WERI-Rb-1 (cell line): ENCODE measurements at regions not wholly inside any gene's neighbourhood (a gene's known extent, or its start where the extent isn't known, plus 50 kb on each side); places are given as distances from the start of the nearest gene placed in this dataset.

Experiments
- DNase-seq: peaks from one replicate; pipeline ENCODE4 v3.0.0-alpha.2; 2020
- H3K27ac ChIP-seq: fragments of 250-450 bp; sonication (Bioruptor Pico); 2 replicates; pipeline ENCODE4 v1.5.1; 2020; ENCODE audit warnings: mild to moderate bottlenecking, moderate library complexity
- H3K27me3 ChIP-seq: fragments of 250-450 bp; sonication (Bioruptor Pico); 2 replicates; pipeline ENCODE4 v1.5.1; 2021; ENCODE audit warnings: mild to moderate bottlenecking, low read depth, moderate library complexity; ENCODE audit not compliant: insufficient read depth, severe bottlenecking
- H3K36me3 ChIP-seq: fragments of 250-450 bp; sonication (Bioruptor Pico); 2 replicates; pipeline ENCODE4 v1.5.1; 2020; ENCODE audit warnings: mild to moderate bottlenecking, moderate library complexity
- H3K4me3 ChIP-seq: 2 replicates; pipeline ENCODE4 v1.5.1; 2011; ENCODE audit warnings: low read depth, mild to moderate bottlenecking, control low read depth, low read length
- H3K9me3 ChIP-seq: fragments of 250-450 bp; sonication (Bioruptor Pico); 2 replicates; pipeline ENCODE4 v1.5.1; 2021; ENCODE audit warnings: mild to moderate bottlenecking, moderate library complexity; ENCODE audit not compliant: severe bottlenecking
- TF ChIP-seq, protein P1 (sequence below): IDR thresholded peaks from 2 replicates; pipeline ENCODE4 v1.5.1; 2011; ENCODE audit warnings: low read depth, mild to moderate bottlenecking, control low read depth, inconsistent platforms, low read length

DNA sequence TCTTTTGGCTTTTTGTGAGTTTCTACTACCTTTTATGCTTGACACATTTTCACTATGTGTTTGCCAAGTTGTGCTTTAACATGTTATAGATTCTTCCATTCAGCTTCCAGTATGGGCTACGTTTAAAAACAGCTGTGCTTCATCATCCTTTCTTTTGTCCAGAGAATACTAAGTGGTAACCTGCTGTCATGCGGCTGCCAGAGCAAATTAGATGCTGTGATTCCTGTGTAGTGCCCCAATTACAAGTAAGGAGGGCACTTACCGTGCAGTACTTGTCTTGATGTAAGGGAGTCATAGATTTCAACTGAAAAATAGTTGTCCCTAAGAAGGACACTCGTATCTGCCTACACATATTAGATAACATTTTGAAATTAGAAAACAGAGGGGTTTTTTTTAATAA lies 531.8 kb upstream of the GALNTL6 start:
- H3K36me3 ChIP-seq: no peaks in the 10 kb centered on the region
- DNase-seq: no peak
- no peaks in the 10 kb centered on the region for H3K9me3 ChIP-seq
- no peak overlapping the region for H3K27ac ChIP-seq
- no peak overlapping the region for H3K4me3 ChIP-seq
- no peaks in the 10 kb centered on the region for H3K27me3 ChIP-seq
- TF ChIP-seq, protein P1, sequence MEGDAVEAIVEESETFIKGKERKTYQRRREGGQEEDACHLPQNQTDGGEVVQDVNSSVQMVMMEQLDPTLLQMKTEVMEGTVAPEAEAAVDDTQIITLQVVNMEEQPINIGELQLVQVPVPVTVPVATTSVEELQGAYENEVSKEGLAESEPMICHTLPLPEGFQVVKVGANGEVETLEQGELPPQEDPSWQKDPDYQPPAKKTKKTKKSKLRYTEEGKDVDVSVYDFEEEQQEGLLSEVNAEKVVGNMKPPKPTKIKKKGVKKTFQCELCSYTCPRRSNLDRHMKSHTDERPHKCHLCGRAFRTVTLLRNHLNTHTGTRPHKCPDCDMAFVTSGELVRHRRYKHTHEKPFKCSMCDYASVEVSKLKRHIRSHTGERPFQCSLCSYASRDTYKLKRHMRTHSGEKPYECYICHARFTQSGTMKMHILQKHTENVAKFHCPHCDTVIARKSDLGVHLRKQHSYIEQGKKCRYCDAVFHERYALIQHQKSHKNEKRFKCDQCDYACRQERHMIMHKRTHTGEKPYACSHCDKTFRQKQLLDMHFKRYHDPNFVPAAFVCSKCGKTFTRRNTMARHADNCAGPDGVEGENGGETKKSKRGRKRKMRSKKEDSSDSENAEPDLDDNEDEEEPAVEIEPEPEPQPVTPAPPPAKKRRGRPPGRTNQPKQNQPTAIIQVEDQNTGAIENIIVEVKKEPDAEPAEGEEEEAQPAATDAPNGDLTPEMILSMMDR: no peak

GRCh38 chr4:171279131-171279530 lies 534.1 kb upstream of the GALNTL6 start:
- Histone ChIP-seq H3K4me3 (no peak overlapping the region), H3K36me3 (no peaks in the 10 kb centered on the region), H3K27ac (no peak overlapping the region), H3K27me3 (no peaks in the 10 kb centered on the region), H3K9me3 (no peaks in the 10 kb centered on the region)
- TF ChIP-seq, protein P1: no peak
- no peak for DNase-seq

- TF ChIP-seq, protein P1: no peak
Observed at GRCh38 chr4:171266671-171267070, 546.5 kb upstream of the GALNTL6 start.

DNA sequence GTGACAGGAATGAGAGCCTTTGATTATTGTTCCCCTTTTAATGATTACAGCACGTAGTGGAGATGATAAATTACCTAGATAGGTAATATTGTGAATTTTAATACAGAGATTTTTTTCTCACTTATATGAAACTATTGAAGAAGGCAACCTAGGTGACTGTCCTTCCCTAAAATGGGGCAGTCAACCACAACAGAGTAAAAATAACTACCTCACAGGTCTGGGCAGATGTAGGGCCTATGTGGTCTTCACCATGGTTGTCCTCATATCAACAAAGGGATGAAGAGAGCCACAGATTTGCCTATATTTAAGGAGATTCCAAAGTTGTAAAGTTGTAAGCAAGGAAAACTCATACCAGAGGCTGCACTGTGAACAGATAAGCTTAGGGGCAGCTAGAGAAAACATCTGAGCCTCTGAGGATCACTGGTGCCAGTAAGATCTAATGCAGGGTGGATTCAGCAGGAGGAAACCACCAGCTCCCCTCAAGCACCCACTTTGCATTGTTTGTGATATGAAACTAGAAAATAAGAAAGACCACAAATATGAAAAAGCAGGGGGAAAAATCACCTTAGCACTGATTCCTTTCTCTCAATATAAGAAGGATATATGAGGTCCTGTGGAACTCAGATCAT lies 547.9 kb upstream of the GALNTL6 start:
- no peak for DNase-seq
- Histone ChIP-seq H3K36me3 (no peaks in the 10 kb centered on the region), H3K27me3 (no peaks in the 10 kb centered on the region), H3K27ac (no peak overlapping the region), H3K4me3 (no peak overlapping the region), H3K9me3 (no peaks in the 10 kb centered on the region)
- TF ChIP-seq, protein P1: no peak

More at GRCh38 chr4:171266671-171267070, 546.5 kb upstream of the GALNTL6 start:
- Histone ChIP-seq H3K27ac (no peak overlapping the region), H3K4me3 (no peak overlapping the region), H3K27me3 (no peaks in the 10 kb centered on the region), H3K36me3 (no peaks in the 10 kb centered on the region), H3K9me3 (no peaks in the 10 kb centered on the region)
- DNase-seq: peak; percentile 12

DNA sequence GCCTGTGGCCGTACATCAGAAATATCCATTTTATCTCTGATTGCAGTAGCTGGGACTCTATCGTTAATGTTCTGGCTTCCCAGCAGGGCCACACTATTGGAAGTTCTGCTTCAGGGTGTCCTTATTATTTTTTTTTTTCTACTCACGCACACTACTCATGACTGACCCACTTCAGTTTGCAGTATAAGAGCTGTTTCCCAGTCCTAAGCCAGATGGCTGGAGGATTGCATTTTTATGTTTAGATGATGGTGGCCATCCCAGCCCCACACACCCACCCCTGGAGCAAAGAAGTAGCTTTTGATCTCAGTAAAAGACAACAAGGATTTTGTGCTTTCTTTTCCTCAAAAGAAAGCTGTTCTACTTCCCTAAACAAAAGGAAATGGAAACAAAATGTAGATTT lies 557.0 kb upstream of the GALNTL6 start:
- no peaks in the 10 kb centered on the region for H3K36me3 ChIP-seq
- TF ChIP-seq, protein P1: no peak
- H3K27me3 ChIP-seq: no peaks in the 10 kb centered on the region
- peaks cover 5% of the 10 kb centered on the region for H3K9me3 ChIP-seq
- no peak for DNase-seq
- no peak overlapping the region for H3K4me3 ChIP-seq
- no peak overlapping the region for H3K27ac ChIP-seq

GRCh38 chr4:171246948-171247347 lies 566.3 kb upstream of the GALNTL6 start:
- no peak overlapping the region for H3K27ac ChIP-seq
- H3K36me3 ChIP-seq: no peaks in the 10 kb centered on the region
- H3K27me3 ChIP-seq: no peaks in the 10 kb centered on the region
- H3K4me3 ChIP-seq: no peak overlapping the region
- H3K9me3 ChIP-seq: no peaks in the 10 kb centered on the region
- TF ChIP-seq, protein P1: no peak
- no peak for DNase-seq
